ENCODE measurements at regions not wholly inside any gene's neighbourhood (a gene's known extent, or its start where the extent isn't known, plus 50 kb on each side); places are given as distances from the start of the nearest gene placed in this dataset.

DNA sequence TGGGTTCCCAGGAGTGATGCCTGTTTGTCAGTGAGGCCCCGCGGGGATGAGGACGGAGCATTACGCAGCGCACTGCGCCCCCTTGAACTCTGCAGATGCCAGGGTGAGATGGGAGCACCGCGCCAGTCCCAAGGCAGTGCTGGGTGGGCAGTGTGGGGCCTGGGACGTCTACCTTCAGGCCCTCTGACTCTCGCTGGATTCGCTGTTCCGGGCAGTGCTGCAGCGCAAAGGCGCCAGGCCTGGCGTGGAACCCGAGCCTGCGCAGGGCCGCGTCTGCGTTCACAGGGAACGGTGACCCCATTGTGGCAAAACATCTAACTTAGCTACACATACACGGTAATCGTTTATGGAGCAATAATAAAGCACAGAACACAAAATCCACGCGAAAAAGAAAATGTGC, 257.3 kb downstream of the QKI start:
- H3K36me3 Mint-ChIP-seq: no peaks in the 10 kb centered on the region
- Histone ChIP-seq H3K27ac (ENCODE audit: low read depth, low read length) (no peak overlapping the region), H3K36me3 (ENCODE audit: control insufficient read depth in 2 of 3, insufficient read depth in 3 of 3, low read length in 3 of 3) (no peaks in the 10 kb centered on the region), H3K27me3 (ENCODE audit: control insufficient read depth in 2 of 2, insufficient read depth in 2 of 2, low read length in 2 of 2) (no peaks in the 10 kb centered on the region), H3K9me3 (ENCODE audit: control insufficient read depth in 2 of 3, low read length in 3 of 3) (no peaks in the 10 kb centered on the region), H3K4me1 (ENCODE audit: control insufficient read depth in 2 of 2, insufficient read depth in 2 of 2, low read length in 2 of 2) (peaks cover 0 to 7% of the 10 kb centered on the region in 2 donors), H3K4me3 (ENCODE audit: low read length) (no peak overlapping the region)
- POLR2A ChIA-PET: no interaction called here
- H3K27ac Mint-ChIP-seq: no peak overlapping the region
- DNase-seq: no peak
- CTCF ChIA-PET: no interaction called here
- H3K4me3 Mint-ChIP-seq: no peak overlapping the region
- H3K4me1 Mint-ChIP-seq: peaks cover 8 to 14% (median 8%) of the 10 kb centered on the region in 7 donors
- intact Hi-C loops (cut with micrococcal nuclease): no loop called here
- ATAC-seq: no peak
- peaks cover 0 to 5% (median 0%) of the 10 kb centered on the region in 11 donors for H3K9me3 Mint-ChIP-seq
- H3K27me3 Mint-ChIP-seq: peaks cover under 1 to 11% (median 3%) of the 10 kb centered on the region in 5 donors

DNA sequence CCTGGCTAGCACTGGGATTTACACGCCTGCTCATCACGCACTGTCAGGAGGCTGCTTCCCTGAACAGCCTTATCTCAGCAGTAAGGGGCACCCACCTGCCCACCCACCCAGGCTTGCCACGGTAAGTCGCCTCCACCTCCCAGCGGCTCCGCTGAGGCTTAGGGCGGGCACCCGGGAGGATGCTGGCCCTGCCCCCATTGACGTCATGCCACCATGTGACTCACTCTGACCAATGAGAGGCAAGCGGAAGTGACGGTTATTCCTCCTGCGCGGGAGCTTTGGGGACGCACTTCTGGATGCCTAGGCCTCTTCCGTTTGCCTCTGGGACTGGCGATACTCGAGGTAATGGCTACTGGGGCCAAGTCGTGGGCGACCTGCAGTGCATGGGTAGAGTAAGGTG, 256.8 kb downstream of the QKI start:
- Mint-ChIP-seq H3K4me1 (peaks cover 8 to 18% (median 10%) of the 10 kb centered on the region in 7 donors), H3K27me3 (peaks cover 0 to 11% (median 4%) of the 10 kb centered on the region in 5 donors), H3K4me3 (no peak overlapping the region), H3K36me3 (no peaks in the 10 kb centered on the region), H3K9me3 (peaks cover 0 to 5% (median 0%) of the 10 kb centered on the region in 11 donors), H3K27ac (no peak overlapping the region)
- no peak overlapping the region for H3K4me3 ChIP-seq (ENCODE audit: low read length)
- peak; percentile 34 for ATAC-seq
- intact Hi-C loops (cut with micrococcal nuclease): no loop called here
- peaks cover 0 to 7% of the 10 kb centered on the region in 2 donors for H3K4me1 ChIP-seq (ENCODE audit: control insufficient read depth in 2 of 2, insufficient read depth in 2 of 2, low read length in 2 of 2)
- no peaks in the 10 kb centered on the region for H3K9me3 ChIP-seq (ENCODE audit: control insufficient read depth in 2 of 3, low read length in 3 of 3)
- ChIA-PET CTCF (no interaction called here), POLR2A (no interaction called here)
- no peaks in the 10 kb centered on the region for H3K36me3 ChIP-seq (ENCODE audit: control insufficient read depth in 2 of 3, insufficient read depth in 3 of 3, low read length in 3 of 3)
- no peak for DNase-seq
- no peak overlapping the region for H3K27ac ChIP-seq (ENCODE audit: low read depth, low read length)
- H3K27me3 ChIP-seq (ENCODE audit: control insufficient read depth in 2 of 2, insufficient read depth in 2 of 2, low read length in 2 of 2): no peaks in the 10 kb centered on the region

DNA sequence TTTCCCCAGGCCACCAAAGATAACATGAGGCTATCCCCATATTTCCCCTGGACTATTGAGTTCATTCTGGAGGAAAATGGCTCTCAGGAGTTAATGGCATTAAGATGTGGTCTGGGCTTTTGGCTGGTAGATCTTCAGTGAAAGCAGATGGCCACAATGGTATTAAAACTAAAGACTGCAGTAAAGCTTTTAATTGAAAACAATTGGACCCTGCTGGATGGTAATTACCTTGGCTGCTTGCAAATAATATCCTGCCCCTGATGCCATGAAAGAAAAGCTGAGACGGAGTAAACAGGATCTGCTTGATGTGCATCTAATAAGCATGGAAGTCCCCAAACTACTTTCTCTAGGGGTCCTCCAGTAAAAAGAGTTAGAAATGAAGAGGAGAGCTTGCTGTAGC, 255.8 kb downstream of the QKI start:
- Histone ChIP-seq H3K27me3 (ENCODE audit: control insufficient read depth in 2 of 2, insufficient read depth in 2 of 2, low read length in 2 of 2) (no peaks in the 10 kb centered on the region), H3K9me3 (ENCODE audit: control insufficient read depth in 2 of 3, low read length in 3 of 3) (no peaks in the 10 kb centered on the region), H3K36me3 (ENCODE audit: control insufficient read depth in 2 of 3, insufficient read depth in 3 of 3, low read length in 3 of 3) (no peaks in the 10 kb centered on the region), H3K4me3 (ENCODE audit: low read length) (no peak overlapping the region), H3K27ac (ENCODE audit: low read depth, low read length) (no peak overlapping the region), H3K4me1 (ENCODE audit: control insufficient read depth in 2 of 2, insufficient read depth in 2 of 2, low read length in 2 of 2) (peaks cover 0 to 7% of the 10 kb centered on the region in 2 donors)
- DNase-seq: no peak
- peaks cover 8 to 18% (median 10%) of the 10 kb centered on the region in 7 donors for H3K4me1 Mint-ChIP-seq
- ChIA-PET POLR2A (no interaction called here), CTCF (no interaction called here)
- H3K27ac Mint-ChIP-seq: no peak overlapping the region
- peaks cover 0 to 11% (median 5%) of the 10 kb centered on the region in 5 donors for H3K27me3 Mint-ChIP-seq
- intact Hi-C loops (cut with micrococcal nuclease): no loop called here
- H3K9me3 Mint-ChIP-seq: peaks cover 0 to 5% (median 0%) of the 10 kb centered on the region in 11 donors
- H3K36me3 Mint-ChIP-seq: no peaks in the 10 kb centered on the region
- H3K4me3 Mint-ChIP-seq: no peak overlapping the region
- no peak for ATAC-seq

DNA sequence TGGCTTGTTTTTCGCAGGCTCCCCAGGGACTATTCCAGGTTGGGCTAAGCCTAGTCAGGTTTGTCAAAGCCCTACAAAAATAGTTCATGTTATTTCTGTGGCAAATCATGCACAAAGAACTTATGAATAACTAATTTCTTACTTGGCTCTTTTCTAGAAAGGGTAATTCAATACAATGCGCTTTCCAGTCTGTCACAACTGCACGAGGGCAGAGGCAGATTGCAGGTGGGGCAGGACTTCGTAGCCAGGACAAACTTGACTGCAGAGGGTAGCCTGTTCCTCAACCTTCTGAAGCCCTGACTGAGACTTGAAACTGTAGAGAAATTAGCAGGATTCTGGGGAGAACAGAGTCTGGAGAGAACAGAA, 253.5 kb downstream of the QKI start:
- no peaks in the 10 kb centered on the region for H3K9me3 ChIP-seq (ENCODE audit: control insufficient read depth in 2 of 3, low read length in 3 of 3)
- peaks cover 0 to 7% of the 10 kb centered on the region in 2 donors for H3K4me1 ChIP-seq (ENCODE audit: control insufficient read depth in 2 of 2, insufficient read depth in 2 of 2, low read length in 2 of 2)
- H3K27ac ChIP-seq (ENCODE audit: low read depth, low read length): no peak overlapping the region
- Mint-ChIP-seq H3K4me3 (peak overlapping the region in 4 of 10 donors; percentile 4 to 48 (median 30)), H3K36me3 (no peaks in the 10 kb centered on the region), H3K4me1 (peaks cover 8 to 18% (median 10%) of the 10 kb centered on the region in 7 donors), H3K27me3 (peaks cover 0 to 9% (median 3%) of the 10 kb centered on the region in 5 donors), H3K9me3 (no peaks in the 10 kb centered on the region), H3K27ac (no peak overlapping the region)
- ATAC-seq (no peak), DNase-seq (no peak)
- POLR2A ChIA-PET: no interaction called here
- no peaks in the 10 kb centered on the region for H3K36me3 ChIP-seq (ENCODE audit: control insufficient read depth in 2 of 3, insufficient read depth in 3 of 3, low read length in 3 of 3)
- no peaks in the 10 kb centered on the region for H3K27me3 ChIP-seq (ENCODE audit: control insufficient read depth in 2 of 2, insufficient read depth in 2 of 2, low read length in 2 of 2)
- intact Hi-C loops (cut with micrococcal nuclease): no loop called here
- H3K4me3 ChIP-seq (ENCODE audit: low read length): no peak overlapping the region
- CTCF ChIA-PET: no interaction called here

DNA sequence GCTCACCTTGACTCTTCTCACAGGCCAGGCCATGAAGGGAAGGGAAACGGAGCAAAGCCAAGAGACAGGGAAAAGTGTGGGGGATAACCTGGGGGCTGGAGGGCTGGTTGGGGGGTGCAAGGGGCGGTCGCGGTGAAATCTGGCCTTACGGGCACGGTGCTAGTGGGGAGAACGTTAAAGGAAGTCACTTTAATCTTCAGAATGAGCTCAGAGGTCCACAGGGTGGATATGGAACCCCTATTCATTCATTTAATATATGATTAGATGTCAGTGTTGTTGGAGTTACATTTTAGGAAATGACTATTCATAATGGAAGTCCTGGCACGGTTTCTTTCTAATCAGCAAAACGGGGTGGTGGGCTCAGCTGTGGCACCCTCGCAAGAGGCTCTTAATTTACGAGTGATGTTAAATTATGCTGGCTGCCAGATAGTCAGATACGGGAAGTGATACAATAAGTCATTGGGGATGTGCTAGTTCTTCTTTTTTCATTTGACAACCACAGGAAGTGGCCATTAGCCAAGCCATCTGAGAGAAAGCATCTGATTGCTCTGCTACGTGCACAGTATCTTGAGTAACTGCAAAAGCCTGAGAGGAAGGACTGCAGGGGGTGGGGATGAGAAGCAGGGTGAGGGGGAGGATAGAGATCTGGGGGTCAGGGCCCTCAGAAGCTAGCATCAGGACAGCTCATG, 253.0 kb downstream of the QKI start:
- DNase-seq: peak in 2 of 9 donors; percentile 1 to 3
- POLR2A ChIA-PET: no interaction called here
- H3K36me3 Mint-ChIP-seq: no peaks in the 10 kb centered on the region

DNA sequence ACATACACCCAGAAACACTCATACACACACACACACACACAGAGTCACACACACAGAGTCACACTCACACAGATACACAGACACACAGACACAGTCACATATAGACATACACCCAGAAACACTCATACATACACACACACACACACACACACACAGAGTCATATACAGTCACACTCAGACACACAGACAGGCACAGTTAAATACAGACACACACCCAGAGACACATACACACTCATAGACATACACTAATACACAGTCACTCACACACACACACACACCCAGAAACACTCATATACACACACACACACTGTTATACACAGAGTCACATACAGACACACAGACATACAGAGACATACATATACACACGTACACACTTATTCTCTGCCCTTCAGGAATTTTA, 250.9 kb downstream of the QKI start:
- H3K4me1 Mint-ChIP-seq: peaks cover 8 to 18% (median 11%) of the 10 kb centered on the region in 7 donors
- peaks cover 0 to 7% of the 10 kb centered on the region in 2 donors for H3K4me1 ChIP-seq (ENCODE audit: control insufficient read depth in 2 of 2, insufficient read depth in 2 of 2, low read length in 2 of 2)
- intact Hi-C loops (cut with micrococcal nuclease): no loop called here

More for the DNA sequence above, 253.0 kb downstream of the QKI start:
- H3K27me3 ChIP-seq (ENCODE audit: control insufficient read depth in 2 of 2, insufficient read depth in 2 of 2, low read length in 2 of 2): no peaks in the 10 kb centered on the region
- Mint-ChIP-seq H3K4me1 (peaks cover 8 to 18% (median 10%) of the 10 kb centered on the region in 7 donors), H3K27me3 (peaks cover 0 to 10% (median 3%) of the 10 kb centered on the region in 5 donors), H3K4me3 (peak overlapping the region in 7 of 10 donors; percentile 4 to 48 (median 37)), H3K9me3 (no peaks in the 10 kb centered on the region), H3K27ac (no peak overlapping the region)
- CTCF ChIA-PET: no interaction called here
- intact Hi-C loops (cut with micrococcal nuclease): no loop called here
- H3K27ac ChIP-seq (ENCODE audit: low read depth, low read length): no peak overlapping the region
- peak; percentile 83 for ATAC-seq
- peaks cover 0 to 7% of the 10 kb centered on the region in 2 donors for H3K4me1 ChIP-seq (ENCODE audit: control insufficient read depth in 2 of 2, insufficient read depth in 2 of 2, low read length in 2 of 2)
- H3K36me3 ChIP-seq (ENCODE audit: control insufficient read depth in 2 of 3, insufficient read depth in 3 of 3, low read length in 3 of 3): no peaks in the 10 kb centered on the region
- H3K4me3 ChIP-seq (ENCODE audit: low read length): no peak overlapping the region
- no peaks in the 10 kb centered on the region for H3K9me3 ChIP-seq (ENCODE audit: control insufficient read depth in 2 of 3, low read length in 3 of 3)

DNA sequence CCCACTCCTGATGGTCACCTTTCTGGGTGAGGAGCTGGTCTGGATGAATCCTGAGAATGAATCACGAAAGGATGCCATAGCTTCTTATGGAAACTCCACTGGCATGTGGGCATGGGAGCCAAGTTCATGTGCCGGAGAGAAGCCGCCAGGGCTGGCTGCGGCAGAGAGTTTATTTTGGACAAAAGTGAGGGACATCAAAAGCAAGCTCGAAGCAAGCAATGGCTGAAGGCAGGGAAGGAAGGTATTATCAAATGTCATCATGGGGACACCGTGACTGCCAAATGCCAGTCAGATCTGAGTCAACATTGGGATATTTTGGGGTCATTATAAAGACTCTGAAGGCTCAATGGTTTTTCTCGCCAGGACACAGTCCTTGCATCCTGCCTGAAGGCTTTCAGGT, 249.1 kb downstream of the QKI start:
- H3K27ac Mint-ChIP-seq: no peak overlapping the region
- no peak for ATAC-seq
- Histone ChIP-seq H3K9me3 (ENCODE audit: control insufficient read depth in 2 of 3, low read length in 3 of 3) (no peaks in the 10 kb centered on the region), H3K27me3 (ENCODE audit: control insufficient read depth in 2 of 2, insufficient read depth in 2 of 2, low read length in 2 of 2) (no peaks in the 10 kb centered on the region), H3K36me3 (ENCODE audit: control insufficient read depth in 2 of 3, insufficient read depth in 3 of 3, low read length in 3 of 3) (no peaks in the 10 kb centered on the region), H3K4me1 (ENCODE audit: control insufficient read depth in 2 of 2, insufficient read depth in 2 of 2, low read length in 2 of 2) (peaks cover 0 to 7% of the 10 kb centered on the region in 2 donors), H3K4me3 (ENCODE audit: low read length) (no peak overlapping the region), H3K27ac (ENCODE audit: low read depth, low read length) (no peak overlapping the region)
- H3K4me3 Mint-ChIP-seq: no peak overlapping the region
- peaks cover 10 to 29% (median 28%) of the 10 kb centered on the region in 5 donors for H3K27me3 Mint-ChIP-seq
- no peak for DNase-seq
- ChIA-PET POLR2A (no interaction called here), CTCF (no interaction called here)
- peaks cover 8 to 18% (median 11%) of the 10 kb centered on the region in 7 donors for H3K4me1 Mint-ChIP-seq
- intact Hi-C loops (cut with micrococcal nuclease): no loop called here
- H3K9me3 Mint-ChIP-seq: no peaks in the 10 kb centered on the region
- no peaks in the 10 kb centered on the region for H3K36me3 Mint-ChIP-seq

More for the DNA sequence above, 250.9 kb downstream of the QKI start:
- Histone ChIP-seq H3K4me3 (ENCODE audit: low read length) (no peak overlapping the region), H3K9me3 (ENCODE audit: control insufficient read depth in 2 of 3, low read length in 3 of 3) (no peaks in the 10 kb centered on the region), H3K27me3 (ENCODE audit: control insufficient read depth in 2 of 2, insufficient read depth in 2 of 2, low read length in 2 of 2) (no peaks in the 10 kb centered on the region), H3K27ac (ENCODE audit: low read depth, low read length) (no peak overlapping the region), H3K36me3 (ENCODE audit: control insufficient read depth in 2 of 3, insufficient read depth in 3 of 3, low read length in 3 of 3) (no peaks in the 10 kb centered on the region)
- DNase-seq (no peak), ATAC-seq (no peak)
- no peak overlapping the region for H3K27ac Mint-ChIP-seq
- ChIA-PET CTCF (interaction anchor here (0.7 kb wide), 1 partner anchor 537 kb away, joined by 3 read pairs; no protein-coding TSS in a partner anchor), POLR2A (no interaction called here)
- peaks cover 3 to 18% (median 11%) of the 10 kb centered on the region in 5 donors for H3K27me3 Mint-ChIP-seq
- H3K9me3 Mint-ChIP-seq: no peaks in the 10 kb centered on the region
- no peaks in the 10 kb centered on the region for H3K36me3 Mint-ChIP-seq
- H3K4me3 Mint-ChIP-seq: no peak overlapping the region
